HepG2 (cell line): ENCODE measurements at regions not wholly inside any gene's neighbourhood (a gene's known extent, or its start where the extent isn't known, plus 50 kb on each side); places are given as distances from the start of the nearest gene placed in this dataset.

Experiments used
- ATAC-seq: fragments of 200-7000 bp; cut with Tn5 transposase; 3 replicates; pipeline ENCODE4 v1.9.1; 2020; ENCODE audit warnings: mild to moderate bottlenecking, moderate library complexity
- BruUV-seq: library from RNA; stranded (reverse); fragments of 400-500 nt; replicated peaks from 2 replicates; lab custom pipeline; 2021; lab: Mats Ljungman, UMichigan
- CTCF ChIA-PET: fragments of 300-600 bp; formaldehyde crosslinking; extraction: SDS; loops from one replicate; lab custom pipeline; 2021; ENCODE audit warnings: low total read pairs, inconsistent platforms, low intra/inter-chr PET ratio; lab: Yijun Ruan, JAX
- POLR2A ChIA-PET: fragments of 350-600 bp; sonication (Branson Sonifier 250); formaldehyde crosslinking; loops from one replicate; lab custom pipeline; 2020; ENCODE audit warnings: antibody characterized with exemption, inconsistent platforms; lab: Yijun Ruan, JAX
- DNase-seq: peaks from one replicate; pipeline ENCODE4 v3.0.0-alpha.2; 2015; ENCODE audit warnings: low spot score
- FAIRE-seq: peaks from 3 replicates; lab custom pipeline; 2011; peaks lifted over from hg19 to GRCh38; lab: Jason Lieb, UNC
- H2AFZ ChIP-seq: one replicate; pipeline ENCODE4 v1.6.1; 2011; ENCODE audit warnings: low read length, inconsistent platforms
- H3K27ac ChIP-seq: fragments of 300-600 bp; 3 replicates; pipeline ENCODE4 v1.8.0; 2011; ENCODE audit warnings: mixed run types, mild to moderate bottlenecking, mixed read lengths, low read length, inconsistent platforms; ENCODE audit not compliant: insufficient read depth; ENCODE audit errors: extremely low read length
- H3K27me3 ChIP-seq, 2 experiments: fragments of 200-600 bp in 1 of 2; 2 replicates in 1 of 2; 3 replicates in 1 of 2; pipeline versions ENCODE4 v1.6.0 to v1.8.0; 2011; ENCODE audit warnings: low read length in 2 of 2, mild to moderate bottlenecking in 2 of 2, moderate library complexity in 2 of 2, inconsistent platforms in 1 of 2; ENCODE audit not compliant: insufficient read depth in 2 of 2, control insufficient read depth in 1 of 2
- H3K36me3 ChIP-seq, 2 experiments: fragments of 200-600 bp in 1 of 2; replicated peaks in 1 of 2; 2 replicates in 1 of 2; 3 replicates in 1 of 2; pipeline versions ENCODE4 v1.5.1 to v1.8.0; 2011; ENCODE audit warnings: low read length in 2 of 2, inconsistent platforms in 1 of 2; ENCODE audit not compliant: insufficient read depth in 2 of 2, control insufficient read depth in 1 of 2
- H3K4me1 ChIP-seq: 2 replicates; pipeline ENCODE4 v1.5.1; 2012; ENCODE audit warnings: low read length, inconsistent platforms; ENCODE audit not compliant: insufficient read depth
- H3K4me2 ChIP-seq: 2 replicates; pipeline ENCODE4 v1.6.0; 2011; ENCODE audit warnings: low read depth, low read length, inconsistent platforms
- H3K4me3 ChIP-seq, 3 experiments: fragments of 200-600 bp in 1 of 3; sonication (generic), shearing (Covaris generic) in 1 of 3; replicated peaks in 1 of 3; 2 replicates each; pipeline ENCODE4 v1.5.1; 2011 to 2016; ENCODE audit warnings: low read length in 3 of 3, inconsistent platforms in 2 of 3, low read depth in 2 of 3, mild to moderate bottlenecking in 2 of 3, control low read depth in 1 of 3, mixed read lengths in 1 of 3; ENCODE audit not compliant: insufficient read depth in 1 of 3
- H3K79me2 ChIP-seq: one replicate; pipeline ENCODE4 v1.6.1; 2011; ENCODE audit warnings: low read length, inconsistent platforms; ENCODE audit not compliant: insufficient read depth
- H3K9ac ChIP-seq: 2 replicates; pipeline ENCODE4 v1.6.0; 2011; ENCODE audit warnings: mild to moderate bottlenecking, low read depth, low read length, inconsistent platforms; ENCODE audit not compliant: insufficient read depth
- H3K9me3 ChIP-seq: 2 replicates; pipeline ENCODE4 v1.5.1; 2012; ENCODE audit warnings: mild to moderate bottlenecking, low read length
- H4K20me1 ChIP-seq: 2 replicates; pipeline ENCODE4 v1.6.0; 2011; ENCODE audit warnings: inconsistent platforms, mild to moderate bottlenecking, low read length, moderate library complexity; ENCODE audit not compliant: insufficient read depth
- GATAD2A ChIP-seq: IDR thresholded peaks from 2 replicates; pipeline ENCODE4 v1.6.1; 2016
- RFXANK ChIP-seq: IDR thresholded peaks from 2 replicates; pipeline ENCODE4 v1.6.1; 2016
- RORA ChIP-seq: sonication (generic); formaldehyde crosslinking; IDR thresholded peaks from 2 replicates; pipeline ENCODE4 v1.5.0; 2020; ENCODE audit warnings: mild to moderate bottlenecking, missing genetic modification reagents, moderate library complexity
- ZEB1 ChIP-seq: IDR thresholded peaks from 2 replicates; pipeline ENCODE4 v1.6.1; 2012; ENCODE audit warnings: mild to moderate bottlenecking, low read depth, inconsistent platforms; ENCODE audit not compliant: insufficient replicate concordance
- ZFAT ChIP-seq: sonication (generic); formaldehyde crosslinking; conservative IDR thresholded peaks from 2 replicates; pipeline ENCODE4 v1.8.1; 2023; ENCODE audit warnings: missing genetic modification reagents, inconsistent platforms
- ZFP82 ChIP-seq: sonication (generic); formaldehyde crosslinking; IDR thresholded peaks from 2 replicates; pipeline ENCODE4 v1.5.1; 2020; ENCODE audit warnings: mild to moderate bottlenecking, missing genetic modification reagents, borderline replicate concordance
- ZNF225 ChIP-seq: sonication (generic); formaldehyde crosslinking; IDR thresholded peaks from 2 replicates; pipeline ENCODE4 v1.4.0; 2020; ENCODE audit warnings: mild to moderate bottlenecking, missing genetic modification reagents
- ZNF660 ChIP-seq: sonication (generic); formaldehyde crosslinking; IDR thresholded peaks from 2 replicates; pipeline ENCODE4 v1.5.1; 2020; ENCODE audit warnings: mild to moderate bottlenecking, low read depth, missing genetic modification reagents, borderline replicate concordance
- ZNF7 ChIP-seq: IDR thresholded peaks from 2 replicates; pipeline ENCODE4 v1.6.1; 2016; ENCODE audit warnings: missing biosample characterization, missing genetic modification reagents
- WGBS: methylation state at CpG from one replicate; pipeline ENCODE4 v1.1.6; 2017; ENCODE audit warnings: low lambda C conversion rate; 5-methylcytosine and 5-hydroxymethylcytosine counted together
- in situ Hi-C: cut with HindIII; loops from 2 replicates; pipeline ENCODE4 v1.10.0; 2017; ENCODE audit warnings: low pct_unique_long_range_greater_than_20kb; ENCODE audit not compliant: extremely low pct_ligation_motif_present
- intact Hi-C: fragments of 100-400 bp; cut with micrococcal nuclease; formaldehyde crosslinking; loops from one replicate; pipeline ENCODE4 v1.10.0; 2022; ENCODE audit not compliant: unreplicated experiment
- TF ChIP-seq, protein P1 (sequence below): sonication (generic); formaldehyde crosslinking; IDR thresholded peaks from 2 replicates; pipeline ENCODE4 v1.4.0; 2020; ENCODE audit warnings: mild to moderate bottlenecking, missing genetic modification reagents
- TF ChIP-seq, protein P2 (sequence below): sonication (generic); formaldehyde crosslinking; IDR thresholded peaks from 2 replicates; pipeline ENCODE4 v1.9.0; 2021; ENCODE audit warnings: missing genetic modification reagents, mild to moderate bottlenecking, borderline replicate concordance

GRCh38 chr4:81881855-81882621 lies 410.3 kb upstream of the RASGEF1B start:
- H3K4me1 ChIP-seq = no peaks in the 10 kb centered on the region
- no TSS peak for BruUV-seq
- H3K27me3 ChIP-seq = no peaks in the 10 kb centered on the region
- H3K79me2 ChIP-seq = no peaks in the 10 kb centered on the region
- WGBS = 31% methylated on average over 3 of the region's 3 CpGs
- TF ChIP-seq ZEB1 = no peak
- TF ChIP-seq, protein P1, sequence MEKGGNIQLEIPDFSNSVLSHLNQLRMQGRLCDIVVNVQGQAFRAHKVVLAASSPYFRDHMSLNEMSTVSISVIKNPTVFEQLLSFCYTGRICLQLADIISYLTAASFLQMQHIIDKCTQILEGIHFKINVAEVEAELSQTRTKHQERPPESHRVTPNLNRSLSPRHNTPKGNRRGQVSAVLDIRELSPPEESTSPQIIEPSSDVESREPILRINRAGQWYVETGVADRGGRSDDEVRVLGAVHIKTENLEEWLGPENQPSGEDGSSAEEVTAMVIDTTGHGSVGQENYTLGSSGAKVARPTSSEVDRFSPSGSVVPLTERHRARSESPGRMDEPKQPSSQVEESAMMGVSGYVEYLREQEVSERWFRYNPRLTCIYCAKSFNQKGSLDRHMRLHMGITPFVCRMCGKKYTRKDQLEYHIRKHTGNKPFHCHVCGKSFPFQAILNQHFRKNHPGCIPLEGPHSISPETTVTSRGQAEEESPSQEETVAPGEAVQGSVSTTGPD (CRISPR knock-in tag) = no peak
- no peak for TF ChIP-seq GATAD2A (CRISPR knock-in tag)
- TF ChIP-seq ZFP82 (CRISPR knock-in tag) = no peak
- TF ChIP-seq, protein P2, sequence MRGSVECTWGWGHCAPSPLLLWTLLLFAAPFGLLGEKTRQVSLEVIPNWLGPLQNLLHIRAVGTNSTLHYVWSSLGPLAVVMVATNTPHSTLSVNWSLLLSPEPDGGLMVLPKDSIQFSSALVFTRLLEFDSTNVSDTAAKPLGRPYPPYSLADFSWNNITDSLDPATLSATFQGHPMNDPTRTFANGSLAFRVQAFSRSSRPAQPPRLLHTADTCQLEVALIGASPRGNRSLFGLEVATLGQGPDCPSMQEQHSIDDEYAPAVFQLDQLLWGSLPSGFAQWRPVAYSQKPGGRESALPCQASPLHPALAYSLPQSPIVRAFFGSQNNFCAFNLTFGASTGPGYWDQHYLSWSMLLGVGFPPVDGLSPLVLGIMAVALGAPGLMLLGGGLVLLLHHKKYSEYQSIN = no peak
- TF ChIP-seq ZNF225 = no peak
- TF ChIP-seq ZNF660 (CRISPR knock-in tag) = no peak
- TF ChIP-seq RFXANK (CRISPR knock-in tag) = no peak
- no peak for TF ChIP-seq ZNF7
- no peak for TF ChIP-seq RORA (CRISPR knock-in tag)
- TF ChIP-seq ZFAT (CRISPR knock-in tag) = no peak
- POLR2A ChIA-PET = no interaction called here
- H2AFZ ChIP-seq = no peak overlapping the region
- no peak for FAIRE-seq
- intact Hi-C loops (no loop called here), in situ Hi-C loops (no loop called here)
- CTCF ChIA-PET = no interaction called here
- no peak overlapping the region for H3K27ac ChIP-seq
- ATAC-seq = no peak
- H3K4me3 ChIP-seq = no peak overlapping the region
- H3K36me3 ChIP-seq = no peaks in the 10 kb centered on the region
- H3K9ac ChIP-seq = no peak overlapping the region
- H4K20me1 ChIP-seq = no peaks in the 10 kb centered on the region
- no peak overlapping the region for H3K4me2 ChIP-seq
- H3K9me3 ChIP-seq = no peaks in the 10 kb centered on the region
- DNase-seq = no peak
